HepG2 (cell line): ENCODE measurements at regions not wholly inside any gene's neighbourhood (a gene's known extent, or its start where the extent isn't known, plus 50 kb on each side); places are given as distances from the start of the nearest gene placed in this dataset.

Experiments used
- ATAC-seq: fragments of 200-7000 bp; cut with Tn5 transposase; 3 replicates; pipeline ENCODE4 v1.9.1; 2020; ENCODE audit warnings: mild to moderate bottlenecking, moderate library complexity
- BruUV-seq: library from RNA; stranded (reverse); fragments of 400-500 nt; replicated peaks from 2 replicates; lab custom pipeline; 2021; lab: Mats Ljungman, UMichigan
- CTCF ChIA-PET: fragments of 300-600 bp; formaldehyde crosslinking; extraction: SDS; loops from one replicate; lab custom pipeline; 2021; ENCODE audit warnings: low total read pairs, inconsistent platforms, low intra/inter-chr PET ratio; lab: Yijun Ruan, JAX
- POLR2A ChIA-PET: fragments of 350-600 bp; sonication (Branson Sonifier 250); formaldehyde crosslinking; loops from one replicate; lab custom pipeline; 2020; ENCODE audit warnings: antibody characterized with exemption, inconsistent platforms; lab: Yijun Ruan, JAX
- DNase-seq: peaks from one replicate; pipeline ENCODE4 v3.0.0-alpha.2; 2015; ENCODE audit warnings: low spot score
- FAIRE-seq: peaks from 3 replicates; lab custom pipeline; 2011; peaks lifted over from hg19 to GRCh38; lab: Jason Lieb, UNC
- H2AFZ ChIP-seq: one replicate; pipeline ENCODE4 v1.6.1; 2011; ENCODE audit warnings: low read length, inconsistent platforms
- H3K27ac ChIP-seq: fragments of 300-600 bp; 3 replicates; pipeline ENCODE4 v1.8.0; 2011; ENCODE audit warnings: mixed run types, mild to moderate bottlenecking, mixed read lengths, low read length, inconsistent platforms; ENCODE audit not compliant: insufficient read depth; ENCODE audit errors: extremely low read length
- H3K27me3 ChIP-seq, 2 experiments: fragments of 200-600 bp in 1 of 2; 2 replicates in 1 of 2; 3 replicates in 1 of 2; pipeline versions ENCODE4 v1.6.0 to v1.8.0; 2011; ENCODE audit warnings: low read length in 2 of 2, mild to moderate bottlenecking in 2 of 2, moderate library complexity in 2 of 2, inconsistent platforms in 1 of 2; ENCODE audit not compliant: insufficient read depth in 2 of 2, control insufficient read depth in 1 of 2
- H3K36me3 ChIP-seq, 2 experiments: fragments of 200-600 bp in 1 of 2; replicated peaks in 1 of 2; 2 replicates in 1 of 2; 3 replicates in 1 of 2; pipeline versions ENCODE4 v1.5.1 to v1.8.0; 2011; ENCODE audit warnings: low read length in 2 of 2, inconsistent platforms in 1 of 2; ENCODE audit not compliant: insufficient read depth in 2 of 2, control insufficient read depth in 1 of 2
- H3K4me1 ChIP-seq: 2 replicates; pipeline ENCODE4 v1.5.1; 2012; ENCODE audit warnings: low read length, inconsistent platforms; ENCODE audit not compliant: insufficient read depth
- H3K4me2 ChIP-seq: 2 replicates; pipeline ENCODE4 v1.6.0; 2011; ENCODE audit warnings: low read depth, low read length, inconsistent platforms
- H3K4me3 ChIP-seq, 3 experiments: fragments of 200-600 bp in 1 of 3; sonication (generic), shearing (Covaris generic) in 1 of 3; replicated peaks in 1 of 3; 2 replicates each; pipeline ENCODE4 v1.5.1; 2011 to 2016; ENCODE audit warnings: low read length in 3 of 3, inconsistent platforms in 2 of 3, low read depth in 2 of 3, mild to moderate bottlenecking in 2 of 3, control low read depth in 1 of 3, mixed read lengths in 1 of 3; ENCODE audit not compliant: insufficient read depth in 1 of 3
- H3K79me2 ChIP-seq: one replicate; pipeline ENCODE4 v1.6.1; 2011; ENCODE audit warnings: low read length, inconsistent platforms; ENCODE audit not compliant: insufficient read depth
- H3K9ac ChIP-seq: 2 replicates; pipeline ENCODE4 v1.6.0; 2011; ENCODE audit warnings: mild to moderate bottlenecking, low read depth, low read length, inconsistent platforms; ENCODE audit not compliant: insufficient read depth
- H3K9me3 ChIP-seq: 2 replicates; pipeline ENCODE4 v1.5.1; 2012; ENCODE audit warnings: mild to moderate bottlenecking, low read length
- H4K20me1 ChIP-seq: 2 replicates; pipeline ENCODE4 v1.6.0; 2011; ENCODE audit warnings: inconsistent platforms, mild to moderate bottlenecking, low read length, moderate library complexity; ENCODE audit not compliant: insufficient read depth
- ATRX ChIP-seq: sonication (generic); formaldehyde crosslinking; IDR thresholded peaks from 2 replicates; pipeline ENCODE4 v1.4.0; 2020; ENCODE audit warnings: missing genetic modification reagents, borderline replicate concordance
- CEBPB ChIP-seq: IDR thresholded peaks from 2 replicates; pipeline ENCODE4 v1.6.1; 2011; ENCODE audit warnings: low read depth, low read length, improper control_type of control experiment, borderline replicate concordance
- FOXA3 ChIP-seq: IDR thresholded peaks from 2 replicates; pipeline ENCODE4 v1.6.1; 2016; ENCODE audit warnings: missing genetic modification reagents, missing compliant biosample characterization
- GATAD1 ChIP-seq: IDR thresholded peaks from 2 replicates; pipeline ENCODE4 v1.6.1; 2016; ENCODE audit warnings: missing genetic modification reagents, missing compliant biosample characterization
- HNF4A ChIP-seq: sonication (generic); formaldehyde crosslinking; IDR thresholded peaks from 2 replicates; pipeline ENCODE4 v1.4.0; 2020; ENCODE audit warnings: missing genetic modification reagents
- HOXA5 ChIP-seq: sonication (generic); formaldehyde crosslinking; IDR thresholded peaks from 2 replicates; pipeline ENCODE4 v1.4.0; 2020; ENCODE audit warnings: missing genetic modification reagents
- KDM5B ChIP-seq: sonication (generic); formaldehyde crosslinking; IDR thresholded peaks from 2 replicates; pipeline ENCODE4 v1.4.0; 2020; ENCODE audit warnings: missing genetic modification reagents, mild to moderate bottlenecking, borderline replicate concordance
- KLF11 ChIP-seq: IDR thresholded peaks from 2 replicates; pipeline ENCODE4 v1.6.1; 2016; ENCODE audit warnings: missing compliant biosample characterization
- NCOA2 ChIP-seq: sonication (generic); formaldehyde crosslinking; IDR thresholded peaks from 2 replicates; pipeline ENCODE4 v1.8.0; 2022; ENCODE audit warnings: inconsistent platforms
- PAF1 ChIP-seq: IDR thresholded peaks from 2 replicates; pipeline ENCODE4 v1.6.1; 2016; ENCODE audit warnings: missing genetic modification reagents, missing compliant biosample characterization
- POGZ ChIP-seq: sonication (generic); formaldehyde crosslinking; IDR thresholded peaks from 2 replicates; pipeline ENCODE4 v1.4.0; 2020; ENCODE audit warnings: mild to moderate bottlenecking, missing genetic modification reagents
- SALL1 ChIP-seq: sonication (generic); formaldehyde crosslinking; IDR thresholded peaks from 2 replicates; pipeline ENCODE4 v1.8.0; 2022; ENCODE audit warnings: mild to moderate bottlenecking, missing genetic modification reagents
- SMAD9 ChIP-seq: sonication (generic); formaldehyde crosslinking; IDR thresholded peaks from 2 replicates; pipeline ENCODE4 v1.5.1; 2020; ENCODE audit warnings: mild to moderate bottlenecking, missing genetic modification reagents
- SOX5 ChIP-seq: IDR thresholded peaks from 2 replicates; pipeline ENCODE4 v1.6.1; 2016; ENCODE audit warnings: borderline replicate concordance
- TCF12 ChIP-seq, 2 experiments: fragments of 450-650 bp in 1 of 2; sonication (generic) in 1 of 2; formaldehyde crosslinking in 1 of 2; IDR thresholded peaks; 2 replicates each; pipeline versions ENCODE4 v1.6.1 to v1.8.0; 2017 to 2022; ENCODE audit warnings: antibody characterized with exemption in 1 of 2, mild to moderate bottlenecking in 1 of 2, missing genetic modification reagents in 1 of 2, moderate library complexity in 1 of 2
- ZFX ChIP-seq: sonication (generic); formaldehyde crosslinking; IDR thresholded peaks from 2 replicates; pipeline ENCODE4 v1.4.0; 2020; ENCODE audit warnings: mild to moderate bottlenecking, low read depth, missing genetic modification reagents, moderate library complexity
- ZMYM3 ChIP-seq: sonication (generic); formaldehyde crosslinking; IDR thresholded peaks from 2 replicates; pipeline ENCODE4 v1.5.1; 2020; ENCODE audit warnings: mild to moderate bottlenecking, missing genetic modification reagents
- ZNF432 ChIP-seq: sonication (generic); formaldehyde crosslinking; IDR thresholded peaks from 2 replicates; pipeline ENCODE4 v1.5.0; 2020; ENCODE audit warnings: missing genetic modification reagents, mild to moderate bottlenecking, borderline replicate concordance
- ZNF543 ChIP-seq: sonication (generic); formaldehyde crosslinking; IDR thresholded peaks from 2 replicates; pipeline ENCODE4 v1.4.0; 2020; ENCODE audit warnings: mild to moderate bottlenecking, missing genetic modification reagents
- ZNF557 ChIP-seq: sonication (generic); formaldehyde crosslinking; IDR thresholded peaks from 2 replicates; pipeline ENCODE4 v1.4.0; 2020; ENCODE audit warnings: missing genetic modification reagents
- ZNF660 ChIP-seq: sonication (generic); formaldehyde crosslinking; IDR thresholded peaks from 2 replicates; pipeline ENCODE4 v1.5.1; 2020; ENCODE audit warnings: mild to moderate bottlenecking, low read depth, missing genetic modification reagents, borderline replicate concordance
- ZNF672 ChIP-seq: sonication (generic); formaldehyde crosslinking; IDR thresholded peaks from 2 replicates; pipeline ENCODE4 v1.8.1; 2022; ENCODE audit warnings: missing genetic modification reagents
- ZNF790 ChIP-seq: sonication (generic); formaldehyde crosslinking; IDR thresholded peaks from 2 replicates; pipeline ENCODE4 v1.8.0; 2022; ENCODE audit warnings: missing genetic modification reagents, mild to moderate bottlenecking, borderline replicate concordance
- ZNF879 ChIP-seq: sonication (generic); formaldehyde crosslinking; IDR thresholded peaks from 2 replicates; pipeline ENCODE4 v1.8.1; 2023; ENCODE audit warnings: missing genetic modification reagents
- WGBS: methylation state at CpG from one replicate; pipeline ENCODE4 v1.1.6; 2017; ENCODE audit warnings: low lambda C conversion rate; 5-methylcytosine and 5-hydroxymethylcytosine counted together
- in situ Hi-C: cut with HindIII; loops from 2 replicates; pipeline ENCODE4 v1.10.0; 2017; ENCODE audit warnings: low pct_unique_long_range_greater_than_20kb; ENCODE audit not compliant: extremely low pct_ligation_motif_present
- intact Hi-C: fragments of 100-400 bp; cut with micrococcal nuclease; formaldehyde crosslinking; loops from one replicate; pipeline ENCODE4 v1.10.0; 2022; ENCODE audit not compliant: unreplicated experiment
- TF ChIP-seq, protein P1 (sequence below): sonication (generic); formaldehyde crosslinking; IDR thresholded peaks from 2 replicates; pipeline ENCODE4 v1.5.1; 2020; ENCODE audit warnings: mild to moderate bottlenecking, missing genetic modification reagents, moderate library complexity

DNA sequence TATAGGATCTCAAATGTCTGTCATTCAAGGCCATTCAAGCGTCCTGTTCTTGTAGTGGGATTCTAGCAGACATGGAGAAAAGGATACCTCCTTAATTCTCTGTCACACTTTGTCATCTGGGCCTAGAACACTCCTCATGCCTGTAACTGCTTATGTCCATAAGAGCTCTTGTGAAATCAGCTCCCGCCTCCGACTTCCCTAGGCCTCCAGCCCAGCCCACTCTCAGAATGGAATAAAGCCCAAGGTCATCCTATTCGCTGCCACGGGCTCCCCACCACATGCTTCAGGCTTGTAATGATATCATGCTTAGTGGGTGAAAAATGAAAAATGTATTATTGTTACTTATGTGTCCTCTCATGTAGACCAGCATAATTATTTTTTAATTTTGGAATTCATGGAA is 632.5 kb downstream of the ISL1 start:
- ATAC-seq (peak; percentile 88), DNase-seq (peak; percentile 27), FAIRE-seq (no peak)
- Histone ChIP-seq H3K4me3 (no peak overlapping the region), H3K79me2 (no peaks in the 10 kb centered on the region), H3K9me3 (no peaks in the 10 kb centered on the region), H3K27me3 (no peaks in the 10 kb centered on the region; a peak in 1 of 5 replicates), H4K20me1 (no peaks in the 10 kb centered on the region), H3K9ac (no peak overlapping the region), H3K4me1 (peaks cover 5% of the 10 kb centered on the region; the same call in 1 of the 2 replicates), H3K4me2 (no peak overlapping the region), H3K27ac (no peak overlapping the region), H2AFZ (no peak overlapping the region), H3K36me3 (no peaks in the 10 kb centered on the region)
- intact Hi-C loops (no loop called here), in situ Hi-C loops (loop anchor here (25.0 kb wide), 2 partner anchors 628 to 647 kb away; partner anchors contain the start of gene ISL1)
- BruUV-seq, result no TSS peak
- ChIA-PET POLR2A (no interaction called here), CTCF (no interaction called here)
- no peak for TF ChIP-seq KDM5B (CRISPR knock-in tag)
- no peak for TF ChIP-seq NCOA2 (CRISPR knock-in tag)
- TF ChIP-seq ZMYM3, result no peak
- TF ChIP-seq ZNF672, result no peak
- no peak for TF ChIP-seq POGZ
- TF ChIP-seq SMAD9, result no peak
- TF ChIP-seq HNF4A (CRISPR knock-in tag), result 0 out of 2 replicates have a peak, but pooled peaks have one; percentile 10
- TF ChIP-seq SOX5 (CRISPR knock-in tag), result no peak
- no peak for TF ChIP-seq ZFX
- TF ChIP-seq, protein P1, sequence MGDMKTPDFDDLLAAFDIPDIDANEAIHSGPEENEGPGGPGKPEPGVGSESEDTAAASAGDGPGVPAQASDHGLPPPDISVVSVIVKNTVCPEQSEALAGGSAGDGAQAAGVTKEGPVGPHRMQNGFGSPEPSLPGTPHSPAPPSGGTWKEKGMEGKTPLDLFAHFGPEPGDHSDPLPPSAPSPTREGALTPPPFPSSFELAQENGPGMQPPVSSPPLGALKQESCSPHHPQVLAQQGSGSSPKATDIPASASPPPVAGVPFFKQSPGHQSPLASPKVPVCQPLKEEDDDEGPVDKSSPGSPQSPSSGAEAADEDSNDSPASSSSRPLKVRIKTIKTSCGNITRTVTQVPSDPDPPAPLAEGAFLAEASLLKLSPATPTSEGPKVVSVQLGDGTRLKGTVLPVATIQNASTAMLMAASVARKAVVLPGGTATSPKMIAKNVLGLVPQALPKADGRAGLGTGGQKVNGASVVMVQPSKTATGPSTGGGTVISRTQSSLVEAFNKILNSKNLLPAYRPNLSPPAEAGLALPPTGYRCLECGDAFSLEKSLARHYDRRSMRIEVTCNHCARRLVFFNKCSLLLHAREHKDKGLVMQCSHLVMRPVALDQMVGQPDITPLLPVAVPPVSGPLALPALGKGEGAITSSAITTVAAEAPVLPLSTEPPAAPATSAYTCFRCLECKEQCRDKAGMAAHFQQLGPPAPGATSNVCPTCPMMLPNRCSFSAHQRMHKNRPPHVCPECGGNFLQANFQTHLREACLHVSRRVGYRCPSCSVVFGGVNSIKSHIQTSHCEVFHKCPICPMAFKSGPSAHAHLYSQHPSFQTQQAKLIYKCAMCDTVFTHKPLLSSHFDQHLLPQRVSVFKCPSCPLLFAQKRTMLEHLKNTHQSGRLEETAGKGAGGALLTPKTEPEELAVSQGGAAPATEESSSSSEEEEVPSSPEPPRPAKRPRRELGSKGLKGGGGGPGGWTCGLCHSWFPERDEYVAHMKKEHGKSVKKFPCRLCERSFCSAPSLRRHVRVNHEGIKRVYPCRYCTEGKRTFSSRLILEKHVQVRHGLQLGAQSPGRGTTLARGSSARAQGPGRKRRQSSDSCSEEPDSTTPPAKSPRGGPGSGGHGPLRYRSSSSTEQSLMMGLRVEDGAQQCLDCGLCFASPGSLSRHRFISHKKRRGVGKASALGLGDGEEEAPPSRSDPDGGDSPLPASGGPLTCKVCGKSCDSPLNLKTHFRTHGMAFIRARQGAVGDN, result no peak
- TF ChIP-seq FOXA3 (CRISPR knock-in tag), result no peak
- no peak for TF ChIP-seq ZNF879 (CRISPR knock-in tag)
- no peak for TF ChIP-seq ATRX (CRISPR knock-in tag)
- peak; percentile 32; the same call in 1 of the 2 replicates for TF ChIP-seq SALL1 (CRISPR knock-in tag)
- no peak for TF ChIP-seq GATAD1 (CRISPR knock-in tag)
- no peak for TF ChIP-seq ZNF790 (CRISPR knock-in tag)
- peak; percentile 34; the same call in 1 of the 2 replicates for TF ChIP-seq CEBPB
- TF ChIP-seq ZNF557 (CRISPR knock-in tag), result no peak
- TF ChIP-seq ZNF543, result no peak
- TF ChIP-seq HOXA5 (CRISPR knock-in tag), result no peak
- TF ChIP-seq KLF11, result no peak
- TF ChIP-seq ZNF432 (CRISPR knock-in tag), result no peak
- TF ChIP-seq ZNF660 (CRISPR knock-in tag), result no peak
- no peak for TF ChIP-seq PAF1
- no peak for TF ChIP-seq TCF12 (IDR thresholded peaks at IDR 0.05)
- TF ChIP-seq TCF12 (CRISPR knock-in tag; IDR thresholded peaks at IDR 0.05), result no peak
- 0% methylated on average over 5 of the region's 5 CpGs for WGBS
